NCI-H1417 treated with DMSO at 0.1 percent for 48 hours (cell line): ENCODE measurements at regions not wholly inside any gene's neighbourhood (a gene's known extent, or its start where the extent isn't known, plus 50 kb on each side); places are given as distances from the start of the nearest gene placed in this dataset.

Experiments
- DNase-seq: peaks from one replicate; lab custom pipeline; 2025; lab: John Stamatoyannopoulos, UW

DNA sequence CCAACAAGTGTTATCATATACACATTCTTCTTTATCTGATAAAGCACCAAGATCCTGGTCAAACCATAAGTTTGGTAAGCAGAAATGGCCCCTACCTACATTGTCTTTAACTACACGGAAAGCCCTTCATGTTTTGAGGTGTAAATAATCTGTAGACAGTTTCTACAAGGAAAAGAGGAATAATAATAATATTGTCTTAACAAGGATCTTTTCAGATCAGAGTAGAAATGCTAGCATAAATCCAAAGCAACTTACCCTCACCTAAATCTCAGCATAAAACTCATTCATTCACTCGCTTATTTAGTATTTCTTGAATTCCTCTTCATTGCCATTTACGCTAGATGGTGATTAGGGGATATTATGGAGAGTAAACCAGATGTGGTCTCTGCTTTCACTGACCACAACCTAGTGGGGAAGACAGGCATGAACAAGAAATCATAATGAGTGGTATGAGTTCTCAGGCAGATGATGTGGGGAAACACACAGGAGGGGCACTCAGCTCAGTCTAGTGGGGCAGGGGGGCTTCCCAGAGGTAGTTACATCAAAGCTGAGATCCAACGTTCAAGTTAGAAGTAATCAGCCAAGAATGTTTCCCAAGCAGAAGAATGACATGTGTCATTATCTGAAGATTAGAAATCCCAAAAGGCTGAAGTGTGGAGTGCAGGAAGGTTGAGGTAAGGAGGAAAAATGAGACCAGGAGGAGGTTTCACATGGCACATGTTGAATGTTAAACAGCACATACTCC lies 65.4 kb upstream of the ZC3H12C start:
- no peak for DNase-seq

DNA sequence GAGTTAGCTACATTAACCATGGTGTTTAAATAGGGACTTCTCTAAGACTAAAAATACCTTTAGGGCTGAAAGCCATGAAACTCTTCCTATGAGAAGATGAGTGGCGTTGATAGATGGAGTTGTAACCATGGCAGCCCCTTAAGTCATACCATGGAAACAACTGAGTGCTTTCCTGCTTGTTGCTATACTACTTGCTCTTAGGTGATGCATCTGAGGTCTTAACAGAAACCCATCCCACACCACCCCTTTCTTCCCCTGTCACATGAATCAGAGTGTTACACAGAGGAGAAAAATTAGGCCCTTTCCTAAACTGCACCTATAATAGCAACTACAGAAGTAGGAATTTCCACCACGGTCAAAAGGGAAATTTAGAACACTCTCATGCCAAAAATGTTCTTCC lies 64.3 kb upstream of the ZC3H12C start:
- no peak for DNase-seq

DNA sequence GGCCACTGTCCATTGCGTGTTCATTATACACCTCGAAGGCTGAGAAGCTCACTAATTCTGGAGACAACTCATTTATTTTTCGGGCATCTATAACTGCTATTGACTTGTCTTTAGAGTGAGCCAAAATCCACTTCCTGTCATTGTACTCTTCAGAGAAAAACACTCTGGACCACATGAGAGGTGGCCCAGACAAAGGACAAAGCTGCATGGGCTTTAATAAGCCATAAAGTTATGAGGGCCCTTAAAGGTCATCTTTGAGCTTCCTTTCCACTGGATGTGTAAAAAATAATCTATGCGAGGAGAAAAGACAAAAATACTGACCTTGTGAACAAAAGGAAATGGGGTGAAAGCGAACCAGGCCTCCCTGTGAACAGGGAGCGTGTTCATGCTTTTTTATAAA lies 63.5 kb upstream of the ZC3H12C start:
- no peak for DNase-seq

DNA sequence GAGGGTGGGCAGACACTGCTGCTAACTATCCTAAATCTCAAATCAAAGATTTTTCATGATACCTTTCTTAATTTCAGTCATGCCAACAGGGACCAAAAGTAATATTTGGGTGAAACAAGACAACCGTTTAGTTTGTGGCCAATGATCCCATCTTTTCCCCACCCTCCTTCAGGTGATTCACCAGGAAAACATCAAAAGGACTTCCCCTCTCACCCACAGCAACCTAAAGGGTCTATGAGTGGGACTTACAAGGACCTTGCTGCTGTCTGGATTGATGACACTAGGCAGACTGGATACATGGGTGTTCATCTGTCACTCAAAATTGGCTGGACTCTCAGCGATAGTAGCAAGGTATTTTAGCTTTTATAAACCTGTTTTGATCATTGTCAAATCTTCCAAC lies 62.0 kb upstream of the ZC3H12C start:
- DNase-seq, result no peak

DNA sequence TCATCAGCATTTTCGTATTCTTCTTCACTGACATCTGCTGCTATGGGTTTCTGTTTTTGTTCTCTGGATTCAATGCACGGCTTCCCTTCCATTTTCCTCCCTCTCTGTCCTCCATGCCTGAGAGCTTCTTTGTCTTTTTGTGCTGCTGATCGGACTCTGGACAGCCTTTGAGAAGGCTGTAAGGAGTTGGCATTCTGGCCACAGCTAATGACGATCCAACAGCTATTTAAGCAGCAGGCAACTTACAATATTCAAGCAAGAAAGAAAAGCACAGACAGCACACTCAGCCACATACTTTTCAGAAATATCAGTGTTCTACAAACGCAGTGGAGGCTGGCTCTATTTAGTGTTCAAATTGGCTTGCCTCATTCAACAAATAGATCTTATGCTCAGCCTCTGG lies 60.9 kb upstream of the ZC3H12C start:
- DNase-seq, result no peak

DNA sequence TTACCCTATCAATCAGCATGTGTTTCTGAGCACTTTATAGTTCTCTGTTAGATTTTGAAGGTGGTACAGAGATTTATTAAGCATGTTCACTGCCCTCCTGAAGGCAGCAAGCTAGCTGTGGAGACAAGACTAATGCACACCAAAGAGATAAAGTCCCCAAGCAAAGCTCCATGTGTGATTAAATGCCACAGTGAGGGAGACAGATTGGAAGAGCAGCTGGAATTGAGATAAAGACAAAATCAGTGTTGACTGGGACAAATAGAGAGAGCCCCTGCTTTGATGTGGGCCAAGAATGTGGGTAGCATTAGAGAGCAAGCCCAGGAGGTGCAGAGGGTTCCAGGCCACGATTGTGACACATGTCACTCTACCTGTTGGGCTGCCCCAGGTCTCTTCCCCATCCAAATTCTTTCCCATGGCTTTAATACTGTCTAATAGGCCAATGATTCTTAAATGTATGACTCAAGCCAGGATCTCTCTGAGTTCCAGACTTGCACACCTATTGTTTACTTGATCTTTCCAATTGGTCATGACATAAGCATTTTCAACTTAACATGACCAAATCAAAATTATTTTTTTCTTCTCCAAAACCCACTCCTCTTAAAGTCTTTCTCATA lies 60.1 kb upstream of the ZC3H12C start:
- no peak for DNase-seq

DNA sequence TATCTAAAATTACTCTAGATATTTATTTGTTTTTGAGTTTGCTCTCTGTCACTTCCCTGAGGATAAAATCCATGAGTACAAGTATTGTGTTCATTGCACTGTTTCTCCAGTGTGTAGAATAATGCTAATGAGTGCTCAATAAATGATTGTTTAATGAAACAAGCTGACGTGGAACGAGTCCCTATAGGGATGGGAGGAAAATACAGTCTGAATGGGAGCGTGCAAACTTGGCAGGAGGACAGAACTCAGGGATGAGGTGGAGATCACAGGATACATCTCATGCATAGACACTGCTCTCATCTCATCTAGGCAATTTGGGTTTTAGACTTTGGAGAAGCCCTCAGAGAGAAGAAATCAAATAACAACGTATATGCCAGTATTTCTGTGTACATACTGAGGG lies 58.4 kb upstream of the ZC3H12C start:
- DNase-seq, result no peak

DNA sequence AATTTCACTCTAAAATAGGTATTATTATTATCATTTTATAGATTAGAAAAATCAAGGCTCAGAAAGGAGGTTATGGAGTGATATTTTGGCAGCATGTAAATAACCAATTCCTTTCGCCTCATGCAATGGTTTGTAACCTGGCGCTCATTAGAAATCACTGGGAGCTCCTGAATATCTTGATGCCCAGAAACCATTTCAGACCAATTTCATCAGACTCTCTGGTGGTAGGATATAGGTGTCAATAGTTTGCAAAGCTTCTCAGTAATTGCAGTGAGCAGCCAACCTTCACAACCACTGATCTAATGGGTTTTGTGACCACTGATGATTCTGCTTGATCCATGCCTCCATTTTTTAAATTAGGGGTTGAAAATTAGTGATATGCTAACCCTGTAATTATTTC lies 57.8 kb upstream of the ZC3H12C start:
- DNase-seq, result peak; percentile 0

DNA sequence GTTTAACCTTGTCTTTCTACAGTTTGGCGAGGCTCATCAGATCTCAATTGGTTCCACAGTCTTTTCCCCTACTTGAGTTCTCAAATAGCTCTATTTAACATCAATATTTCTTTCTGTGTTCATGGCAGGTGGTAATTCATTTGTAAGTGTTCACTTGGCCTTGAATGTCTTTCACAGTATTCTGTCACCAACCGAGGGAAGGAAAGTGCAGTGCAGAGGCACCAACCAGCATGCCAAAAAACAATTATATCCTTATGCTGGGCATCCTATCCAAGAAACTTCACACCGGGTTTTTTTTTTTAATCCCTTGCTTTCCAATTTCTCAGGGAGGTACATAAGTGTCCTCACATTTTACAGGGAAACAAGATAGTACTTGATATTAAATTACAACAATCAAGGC lies 55.0 kb upstream of the ZC3H12C start:
- no peak for DNase-seq
